ENCODE measurements at regions not wholly inside any gene's neighbourhood (a gene's known extent, or its start where the extent isn't known, plus 50 kb on each side); places are given as distances from the start of the nearest gene placed in this dataset.

GRCh38 chr2:205878999-205879762 lies 196.9 kb downstream of the NRP2 start:
- no peak for TF ChIP-seq CTCF (conservative IDR thresholded peaks at IDR 0.05; ENCODE audit: low read depth, low read length)

GRCh38 chr2:205877496-205877895 lies 195.2 kb downstream of the NRP2 start:
- no peak for TF ChIP-seq CTCF (conservative IDR thresholded peaks at IDR 0.05; ENCODE audit: low read depth, low read length)
- no peak overlapping the region for H3K4me3 ChIP-seq (ENCODE audit: low read depth, low read length)
- DNase-seq (ENCODE audit: low read depth): no peak

More at GRCh38 chr2:205878999-205879762, 196.9 kb downstream of the NRP2 start:
- no peak overlapping the region for H3K4me3 ChIP-seq (ENCODE audit: low read depth, low read length)
- no peak for DNase-seq (ENCODE audit: low read depth)

GRCh38 chr2:205876127-205876526 lies 193.8 kb downstream of the NRP2 start:
- no peak for DNase-seq (ENCODE audit: low read depth)
- no peak overlapping the region for H3K4me3 ChIP-seq (ENCODE audit: low read depth, low read length)
- TF ChIP-seq CTCF (conservative IDR thresholded peaks at IDR 0.05; ENCODE audit: low read depth, low read length): no peak

GRCh38 chr2:205872716-205873115 lies 190.4 kb downstream of the NRP2 start:
- no peak for DNase-seq (ENCODE audit: low read depth)
- TF ChIP-seq CTCF (conservative IDR thresholded peaks at IDR 0.05; ENCODE audit: low read depth, low read length): no peak
- no peak overlapping the region for H3K4me3 ChIP-seq (ENCODE audit: low read depth, low read length)

- DNase-seq (ENCODE audit: low read depth): no peak
- H3K4me3 ChIP-seq (ENCODE audit: low read depth, low read length): no peak overlapping the region
- no peak for TF ChIP-seq CTCF (conservative IDR thresholded peaks at IDR 0.05; ENCODE audit: low read depth, low read length)
These were observed 187.1 kb downstream of the NRP2 start for GRCh38 chr2:205869439-205869838.

- no peak overlapping the region for H3K4me3 ChIP-seq (ENCODE audit: low read depth, low read length)
- peak; percentile 67 for DNase-seq (ENCODE audit: low read depth)
- TF ChIP-seq CTCF (conservative IDR thresholded peaks at IDR 0.05; ENCODE audit: low read depth, low read length): no peak
These were observed 186.6 kb downstream of the NRP2 start for GRCh38 chr2:205868773-205869333.

GRCh38 chr2:205868053-205868452 lies 185.8 kb downstream of the NRP2 start:
- H3K4me3 ChIP-seq (ENCODE audit: low read depth, low read length): no peak overlapping the region
- no peak for TF ChIP-seq CTCF (conservative IDR thresholded peaks at IDR 0.05; ENCODE audit: low read depth, low read length)
- DNase-seq (ENCODE audit: low read depth): no peak

Measured in choroid plexus epithelial cell (primary cell).